ENCODE measurements at regions not wholly inside any gene's neighbourhood (a gene's known extent, or its start where the extent isn't known, plus 50 kb on each side); places are given as distances from the start of the nearest gene placed in this dataset.
A peak's percentile ranks its signal among the peaks of the same experiment; 100 is the strongest.
"Not testable (repeated sequence)": the region's sequence is repeated elsewhere in the genome, so short reads cannot be mapped to it uniquely, and the experiment has no call there.

DNA sequence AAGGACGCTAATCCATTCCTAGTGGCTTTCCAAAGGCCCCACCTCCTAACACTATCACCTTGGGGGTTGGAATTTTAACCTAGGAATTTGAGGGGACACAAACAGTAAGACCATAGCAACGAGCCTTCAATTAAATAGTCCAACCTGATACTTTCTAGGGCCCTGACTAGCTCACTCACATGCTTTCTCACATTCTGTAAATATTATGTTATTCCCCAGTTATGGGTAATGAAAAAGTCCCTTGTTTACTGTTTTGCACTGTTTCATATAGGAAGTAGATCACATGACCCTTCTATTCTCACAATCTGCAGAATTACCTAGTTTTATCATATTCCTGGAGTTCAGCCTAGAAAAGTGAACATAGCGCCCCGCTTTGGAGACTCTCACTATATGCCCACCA, 1212.1 kb upstream of the ACVR2A start:
- no peak for DNase-seq

DNA sequence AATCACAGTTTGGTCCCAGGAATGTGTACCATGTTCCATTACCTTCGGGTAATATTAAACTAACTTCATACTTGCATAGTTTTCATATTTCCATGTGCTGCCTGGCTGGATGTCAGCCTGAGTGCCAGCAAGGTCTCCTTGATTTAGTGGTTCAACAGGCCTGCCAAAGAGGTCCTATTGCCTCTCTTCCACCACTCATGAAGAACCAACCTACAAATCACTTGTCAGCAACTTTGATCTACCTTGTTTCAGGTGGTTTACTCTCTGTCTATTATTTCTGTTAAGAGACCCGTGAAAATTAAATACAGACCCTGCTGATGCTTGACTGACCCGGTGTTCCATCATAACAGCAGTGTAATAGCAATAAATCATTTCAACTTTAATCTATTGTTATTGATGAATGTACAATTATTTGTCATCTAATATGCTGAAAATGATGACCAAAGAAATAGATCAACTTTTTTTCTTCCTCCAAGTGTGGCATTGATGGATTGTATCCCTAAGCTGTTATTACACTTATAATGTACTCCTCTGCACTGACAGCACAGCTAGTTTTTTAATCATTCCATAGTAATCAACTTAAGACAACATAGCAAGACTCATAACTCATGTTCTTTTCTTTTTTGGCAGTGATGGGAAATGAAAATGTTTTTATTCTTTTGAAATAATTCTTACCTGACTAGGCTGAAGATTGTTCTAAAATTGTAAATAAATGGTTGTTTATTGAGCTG, 1220.2 kb upstream of the ACVR2A start:
- no peak for DNase-seq

DNA sequence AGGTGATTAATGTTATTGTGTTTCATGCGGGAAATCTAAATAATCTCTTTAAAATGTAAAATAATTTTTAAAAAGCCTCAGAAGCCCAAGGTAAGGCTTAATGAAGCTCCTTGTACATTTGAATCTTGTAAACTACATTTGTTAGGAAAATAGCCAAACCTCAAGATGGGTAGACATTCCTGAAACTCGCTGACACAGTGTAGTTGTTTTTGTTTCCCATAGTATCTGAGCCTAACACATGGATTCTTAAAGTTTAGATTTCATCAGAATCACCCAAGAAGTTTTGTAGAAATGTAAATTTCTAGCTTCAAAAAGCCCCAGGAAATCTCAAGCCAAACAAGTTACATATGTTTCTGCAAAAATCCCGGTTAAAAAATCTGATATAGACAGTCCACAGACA, 1221.1 kb upstream of the ACVR2A start:
- DNase-seq, result no peak

GRCh38 chr2:146621656-146622055, 1223.2 kb upstream of the ACVR2A start:
- DNase-seq, result no peak

DNA sequence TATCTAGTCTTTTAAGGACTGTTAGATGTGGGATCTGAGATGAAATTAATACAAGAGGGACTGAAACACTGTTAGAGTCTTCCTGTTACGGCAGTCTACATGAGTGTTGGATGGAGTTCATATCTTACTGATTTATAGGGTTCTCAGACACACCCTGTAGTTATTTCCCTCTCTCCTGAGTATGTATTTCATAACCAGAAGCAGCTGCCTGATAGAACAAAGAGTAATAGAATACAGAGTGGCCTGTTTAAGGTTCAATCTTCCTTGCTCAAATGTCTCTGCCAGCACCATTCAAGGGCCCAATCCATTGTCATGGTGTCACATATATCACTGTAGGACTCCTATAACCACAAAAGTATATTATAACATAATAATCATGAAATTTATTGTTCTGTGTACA, 1229.1 kb upstream of the ACVR2A start:
- DNase-seq, result no peak

DNA sequence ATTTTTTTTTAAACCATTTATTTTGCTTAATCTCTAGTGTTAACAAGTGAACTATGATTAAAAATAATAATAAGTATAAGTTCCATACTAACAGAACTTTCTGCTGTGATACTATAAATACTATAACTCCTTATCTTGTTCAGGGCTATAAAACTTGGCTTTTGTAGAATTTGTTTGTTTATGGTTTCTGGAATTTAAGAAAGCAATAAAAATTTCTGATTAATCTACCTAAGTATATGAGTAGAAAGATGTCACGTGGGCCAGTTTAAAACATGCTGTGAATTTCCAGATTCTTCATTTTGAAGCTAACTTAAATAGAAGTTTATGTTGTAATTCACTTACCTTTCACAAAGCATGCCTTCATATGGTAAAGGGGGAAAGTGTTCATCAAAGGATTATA, 1236.3 kb upstream of the ACVR2A start:
- DNase-seq, result no peak

DNA sequence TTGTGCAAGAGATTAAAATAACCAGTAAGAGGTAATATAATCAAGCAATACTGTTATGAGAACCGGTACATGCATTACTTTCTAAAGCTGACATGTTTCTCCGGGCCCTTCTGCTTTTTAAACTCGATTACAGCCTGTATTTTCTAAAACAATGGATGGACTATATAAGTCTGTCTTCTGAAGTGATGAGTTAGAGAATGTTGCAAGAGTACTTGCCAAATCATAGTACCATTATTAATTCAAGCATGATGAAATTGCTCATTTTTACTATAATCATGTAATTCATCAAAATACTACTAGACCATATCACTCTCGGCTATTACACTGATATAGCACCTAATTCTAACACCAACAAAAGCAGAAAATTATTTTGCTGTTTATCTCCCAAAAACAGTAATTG, 1240.3 kb upstream of the ACVR2A start:
- DNase-seq, result no peak

DNA sequence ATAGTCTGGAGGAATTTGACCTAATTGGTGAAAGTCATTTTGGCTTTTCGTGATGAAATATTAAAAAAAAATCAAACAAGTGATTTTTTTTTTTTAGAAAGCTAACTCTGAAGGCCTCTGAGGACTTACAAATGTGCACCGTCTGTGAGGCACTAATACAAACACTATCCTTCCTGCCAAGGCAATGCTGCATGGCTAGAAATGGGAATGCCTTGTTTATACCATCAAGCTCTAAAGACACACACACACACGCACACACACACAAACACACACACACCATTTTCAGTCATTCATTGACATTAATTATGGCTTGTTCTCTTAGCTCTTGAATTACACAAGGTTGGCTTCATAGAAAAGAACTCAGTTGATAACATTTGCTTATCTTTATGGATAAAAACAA, 1242.0 kb upstream of the ACVR2A start:
- no peak for DNase-seq

DNA sequence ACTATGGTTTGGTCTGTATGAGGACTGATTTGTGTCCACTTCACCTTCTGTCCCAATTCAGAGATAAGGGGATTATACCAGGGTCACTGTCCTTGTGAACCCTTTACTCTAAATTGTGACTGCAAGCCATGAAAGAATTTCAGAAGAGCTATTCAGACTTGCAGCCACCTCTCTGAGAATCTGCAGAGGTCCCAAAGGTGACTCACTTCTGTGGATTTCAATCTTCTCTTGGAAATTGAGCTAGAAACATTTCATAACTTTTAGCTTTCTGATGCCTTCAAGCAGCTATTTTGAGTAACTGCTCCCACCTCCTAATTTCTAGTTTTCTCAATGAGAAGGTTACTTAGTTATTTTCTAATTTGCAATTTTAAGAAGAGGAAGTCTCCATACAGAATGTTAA, 1242.4 kb upstream of the ACVR2A start:
- DNase-seq, result no peak

DNA sequence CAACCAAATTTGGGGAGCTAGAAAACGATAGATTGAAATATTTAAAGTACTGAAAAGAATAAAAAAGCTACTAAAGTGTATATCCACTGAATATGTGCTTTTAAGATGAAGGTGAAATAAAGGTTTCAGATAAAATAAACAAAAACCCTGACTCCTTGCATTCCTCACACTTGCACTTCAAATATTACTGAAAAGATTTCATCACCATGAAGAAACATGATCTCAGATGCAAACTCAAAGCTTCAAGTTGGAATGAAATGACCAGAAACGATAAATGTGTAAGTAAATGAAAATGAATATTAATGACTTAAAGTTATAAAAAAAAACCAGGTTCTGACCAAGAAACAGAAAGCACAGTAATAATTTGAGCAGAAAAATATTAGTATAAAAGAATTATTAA, 1246.0 kb upstream of the ACVR2A start:
- no peak for DNase-seq

DNA sequence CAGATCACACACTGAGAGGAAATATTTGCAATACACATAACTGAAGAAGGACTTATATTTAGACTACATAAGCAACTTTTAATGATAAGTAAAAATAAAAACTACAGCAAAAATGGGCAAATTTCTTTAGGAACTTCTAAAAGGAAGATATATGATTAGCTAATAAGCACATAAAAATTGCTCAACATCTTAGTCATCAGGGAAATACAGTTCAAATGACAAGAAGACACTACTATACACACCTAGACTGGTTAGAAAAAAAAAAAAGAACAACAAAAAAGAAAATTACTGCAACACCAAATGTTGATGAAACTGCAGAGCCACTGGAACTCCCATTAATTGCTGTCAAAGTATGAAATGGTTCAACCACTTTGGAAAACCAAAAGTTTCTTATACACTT, 1247.5 kb upstream of the ACVR2A start:
- peak in 1 of 3 donors; percentile 1 for DNase-seq

GRCh38 chr2:146591908-146592307, 1252.9 kb upstream of the ACVR2A start:
- no peak for DNase-seq

DNA sequence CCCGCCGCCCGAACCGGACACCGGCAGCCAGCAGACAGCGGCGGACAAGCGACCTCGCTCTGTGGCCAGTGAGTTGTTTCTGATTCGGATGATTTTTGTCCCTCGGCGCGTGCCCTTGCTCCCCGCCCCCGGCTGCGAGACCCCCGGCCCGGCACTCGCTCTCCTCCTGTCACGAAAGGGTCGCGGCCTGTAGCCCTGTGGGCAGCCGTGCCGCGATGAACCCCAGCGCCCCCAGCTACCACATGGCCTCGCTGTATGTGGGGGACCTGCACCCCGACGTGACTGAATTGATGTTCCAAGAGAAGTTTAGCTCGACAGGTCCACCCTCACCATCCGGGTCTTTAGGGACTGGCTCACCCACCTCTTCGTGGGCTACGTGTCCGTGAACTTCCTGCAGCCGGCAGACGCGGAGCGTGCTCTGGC, 1257.5 kb upstream of the ACVR2A start:
- no peak for DNase-seq

- no peak for DNase-seq
Observed at GRCh38 chr2:146584316-146584715, 1260.5 kb upstream of the ACVR2A start.

DNA sequence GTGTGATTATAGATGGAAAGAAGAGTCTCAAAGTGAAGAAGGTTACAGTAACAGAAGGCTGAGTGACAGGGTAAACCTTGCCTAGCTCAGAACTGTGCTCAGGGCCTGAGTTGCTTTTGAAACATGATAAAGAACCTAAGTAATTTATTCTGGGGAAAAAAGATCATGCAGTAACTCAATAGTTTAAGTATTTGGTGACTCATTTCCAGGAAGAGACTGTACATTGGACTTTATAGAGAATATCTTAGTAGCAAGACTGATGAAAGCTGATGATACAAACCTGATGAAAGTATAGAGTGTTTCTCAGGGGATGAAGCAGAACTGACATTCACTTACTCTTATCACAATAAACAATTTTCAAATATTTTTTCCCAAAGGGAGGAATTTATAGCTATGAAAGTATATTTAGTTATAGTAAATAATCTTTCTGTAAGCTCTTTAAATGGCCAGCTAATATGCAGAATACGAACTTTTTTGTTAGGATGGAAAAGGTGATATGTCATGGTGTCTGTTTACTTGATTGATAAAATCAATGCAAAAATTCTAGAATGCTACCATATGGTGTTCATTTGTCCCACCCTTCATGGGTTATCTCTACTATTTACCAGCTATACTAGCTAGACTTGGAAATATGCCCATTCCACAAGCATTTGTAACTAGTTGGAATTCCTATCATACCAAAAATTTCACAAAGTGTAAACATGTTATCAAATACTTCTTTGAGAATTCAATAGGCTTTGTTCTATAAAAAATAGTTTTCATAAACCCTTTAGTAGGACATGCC, 1265.5 kb upstream of the ACVR2A start:
- no peak for DNase-seq

DNA sequence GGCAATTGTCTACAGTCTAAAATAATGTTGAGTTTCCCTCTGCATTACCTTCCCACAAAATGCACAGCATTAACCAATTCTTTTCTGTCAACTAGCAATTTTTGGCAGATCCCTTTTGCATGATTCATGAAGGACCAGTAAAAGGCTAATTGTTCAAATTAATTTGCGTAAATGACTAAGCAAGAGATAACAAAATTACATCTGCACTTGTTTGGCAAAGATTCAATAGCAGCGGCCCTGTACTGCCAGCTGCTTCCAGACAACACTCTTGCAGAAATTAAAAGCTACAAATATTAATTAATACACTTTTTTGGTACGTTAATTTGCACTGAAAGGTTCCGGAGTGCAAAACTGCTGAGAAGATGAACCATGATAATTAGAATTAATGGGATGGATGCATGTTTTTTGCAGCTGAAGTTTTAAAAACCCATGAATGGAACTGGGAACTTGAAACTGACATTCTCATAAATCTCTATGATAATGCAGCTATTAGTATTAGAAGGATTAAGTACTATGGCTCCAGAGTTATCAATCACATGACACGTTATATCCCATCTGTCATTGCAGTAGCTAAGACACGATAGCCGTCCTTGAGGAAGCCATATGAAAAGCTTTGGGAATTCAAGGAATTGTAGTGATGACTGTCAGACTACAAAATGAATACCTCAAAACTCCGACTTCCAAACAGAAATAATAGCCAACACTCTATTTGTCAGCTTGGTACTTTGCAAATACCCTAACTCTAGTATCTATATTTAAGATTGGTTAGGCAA, 1268.3 kb upstream of the ACVR2A start:
- DNase-seq, result no peak

DNA sequence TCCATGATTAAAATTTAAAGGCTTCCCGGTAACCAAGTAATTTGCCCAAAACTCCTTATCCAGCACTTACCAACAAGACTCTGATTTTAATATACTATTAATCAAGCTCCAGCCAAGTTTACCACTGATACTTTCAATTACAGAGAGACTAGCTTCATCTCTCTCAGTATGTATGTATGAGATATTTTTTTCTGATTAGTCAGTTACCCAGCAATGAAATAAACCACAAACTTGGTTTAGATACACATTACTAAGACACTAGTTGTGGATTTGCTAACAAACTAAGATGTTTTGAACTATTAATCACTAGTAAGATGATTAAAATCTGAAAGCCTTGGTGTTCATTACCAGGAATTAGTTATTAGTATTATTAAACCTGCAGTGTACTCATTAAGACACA, 1272.2 kb upstream of the ACVR2A start:
- DNase-seq, result no peak

- no peak for DNase-seq
Observed at GRCh38 chr2:146561996-146562395, 1282.8 kb upstream of the ACVR2A start.

- DNase-seq, result no peak
Observed at GRCh38 chr2:146547236-146547635, 1297.6 kb upstream of the ACVR2A start.

GRCh38 chr2:146544701-146545100, 1300.1 kb upstream of the ACVR2A start:
- DNase-seq, result no peak

- no peak for DNase-seq
Observed at GRCh38 chr2:146541896-146542295, 1302.9 kb upstream of the ACVR2A start.

DNA sequence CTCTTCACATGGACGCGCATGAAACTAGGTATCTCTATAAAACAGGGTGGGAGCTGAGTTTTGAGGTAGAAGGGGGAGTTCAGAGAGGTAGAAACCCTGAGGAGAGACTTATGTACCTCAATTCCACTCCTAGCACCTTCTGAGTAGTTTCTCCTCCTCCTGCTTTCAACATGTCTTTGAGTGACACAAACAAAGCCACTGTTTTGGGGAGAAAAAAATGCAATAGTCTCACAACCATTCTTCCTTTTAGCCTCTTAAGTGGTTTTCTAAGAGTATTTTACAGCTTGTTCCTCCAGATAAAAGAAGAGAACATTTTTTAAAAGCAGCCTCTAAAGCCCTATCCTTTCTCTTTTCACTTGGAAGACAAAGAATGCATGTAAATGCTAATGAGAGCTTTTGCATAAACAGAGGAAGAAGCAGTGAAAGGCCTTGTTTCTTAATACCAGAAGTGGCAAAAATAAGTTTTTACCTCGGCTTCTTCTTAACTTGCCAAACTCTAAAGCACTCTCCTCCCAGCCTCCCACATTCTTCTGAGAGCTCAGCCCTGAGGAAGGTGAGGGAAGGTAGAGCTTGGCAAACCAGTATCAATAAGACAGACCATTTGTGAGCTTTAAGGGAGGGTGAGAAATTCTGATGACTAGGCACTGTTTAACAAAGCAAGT, 1304.4 kb upstream of the ACVR2A start:
- DNase-seq, result no peak

DNA sequence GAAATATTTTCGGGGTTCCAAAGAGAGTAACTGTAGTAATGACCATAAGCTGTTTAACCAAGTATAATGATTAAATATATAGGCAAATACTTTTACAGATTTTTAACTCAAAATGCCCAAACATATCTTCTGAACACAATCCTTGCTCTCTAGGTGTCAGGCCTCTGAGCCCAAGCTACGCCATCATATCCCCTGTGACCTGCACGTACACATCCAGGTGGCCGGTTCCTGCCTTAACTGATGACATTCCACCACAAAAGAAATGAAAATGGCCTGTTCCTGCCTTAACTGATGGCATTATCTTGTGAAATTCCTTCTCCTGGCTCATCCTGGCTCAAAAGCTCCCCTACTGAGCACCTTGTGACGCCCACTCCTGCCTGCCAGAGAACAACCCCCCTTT, 1305.1 kb upstream of the ACVR2A start:
- not testable (repeated sequence) for DNase-seq

Measured in suppressor macrophage treated with lipopolysaccharide for 1 hour (primary cell).